Inferior parietal cortex (tissue), 1 donor: ENCODE measurements at regions not wholly inside any gene's neighbourhood (a gene's known extent, or its start where the extent isn't known, plus 50 kb on each side); places are given as distances from the start of the nearest gene placed in this dataset.

Experiments
- DNase-seq: peaks from one replicate; pipeline ENCODE4 v3.0.0-alpha.2; 2016; ENCODE audit errors: extremely low spot score

- DNase-seq, result no peak
Observed at GRCh38 chr1:207971331-207972219, 60.6 kb upstream of the CD34 start.

- DNase-seq, result no peak
Observed at GRCh38 chr1:207970329-207971233, 59.7 kb upstream of the CD34 start.

GRCh38 chr1:207969528-207969927 lies 58.6 kb upstream of the CD34 start:
- no peak for DNase-seq

GRCh38 chr1:207968521-207969009 lies 57.6 kb upstream of the CD34 start:
- DNase-seq, result no peak

DNA sequence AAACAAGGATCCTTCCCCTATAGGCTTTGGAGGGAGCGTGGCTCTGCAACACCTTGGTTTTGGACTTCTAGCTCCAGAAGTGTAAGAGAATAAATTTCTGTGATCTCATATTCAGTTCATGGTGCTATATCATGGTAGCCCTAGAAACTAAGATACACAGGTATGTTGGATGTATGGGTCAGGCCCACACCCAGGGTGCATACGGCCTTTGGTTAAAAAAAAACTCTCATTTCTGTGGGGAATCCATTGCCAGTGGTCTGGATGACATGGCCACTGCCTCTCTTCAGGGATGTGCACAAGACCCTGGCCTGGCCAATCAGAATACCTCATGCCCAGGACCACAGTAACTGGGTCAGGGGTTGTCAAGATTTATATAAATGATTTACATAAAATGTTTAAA lies 56.8 kb upstream of the CD34 start:
- DNase-seq, result no peak

- DNase-seq, result no peak
Observed at GRCh38 chr1:207966521-207966920, 55.6 kb upstream of the CD34 start.

GRCh38 chr1:207965392-207966387 lies 54.8 kb upstream of the CD34 start:
- no peak for DNase-seq

DNA sequence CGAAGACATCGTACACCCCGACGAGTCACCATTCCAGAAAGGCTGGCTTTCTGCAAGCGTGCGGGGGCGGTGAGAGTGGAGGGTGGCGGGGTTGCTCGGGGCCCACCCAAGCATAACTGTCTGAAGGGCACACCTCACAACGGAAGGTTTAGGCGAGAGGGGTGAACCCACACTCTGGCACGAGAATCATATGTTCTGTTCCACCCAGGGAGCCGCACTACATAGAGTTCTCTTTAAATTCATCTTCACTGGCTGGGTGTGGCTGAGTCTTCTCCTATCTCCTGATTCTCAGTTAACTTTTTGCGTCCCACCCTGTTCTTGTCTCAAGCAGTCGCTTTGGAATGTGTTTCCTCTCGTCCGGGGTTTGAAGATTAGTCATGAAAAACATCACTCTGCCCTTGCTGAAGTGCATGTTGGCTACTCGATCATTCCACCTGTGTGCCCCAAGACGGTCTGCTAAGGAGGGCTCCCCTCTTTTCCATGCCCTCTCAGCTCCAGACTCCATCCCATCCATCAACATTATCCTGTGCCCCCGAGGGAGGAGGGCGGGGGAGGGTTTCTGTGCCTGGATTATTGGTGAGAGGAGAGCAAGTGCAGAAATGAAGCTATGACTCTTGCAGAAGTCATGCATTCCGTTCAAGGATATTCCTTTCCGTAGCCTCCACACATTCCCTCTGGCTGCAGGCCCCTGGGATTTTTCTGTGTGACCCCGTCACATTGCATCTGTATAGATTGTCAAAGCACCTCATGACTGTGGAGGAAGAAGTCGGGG lies 53.5 kb upstream of the CD34 start:
- DNase-seq, result no peak

DNA sequence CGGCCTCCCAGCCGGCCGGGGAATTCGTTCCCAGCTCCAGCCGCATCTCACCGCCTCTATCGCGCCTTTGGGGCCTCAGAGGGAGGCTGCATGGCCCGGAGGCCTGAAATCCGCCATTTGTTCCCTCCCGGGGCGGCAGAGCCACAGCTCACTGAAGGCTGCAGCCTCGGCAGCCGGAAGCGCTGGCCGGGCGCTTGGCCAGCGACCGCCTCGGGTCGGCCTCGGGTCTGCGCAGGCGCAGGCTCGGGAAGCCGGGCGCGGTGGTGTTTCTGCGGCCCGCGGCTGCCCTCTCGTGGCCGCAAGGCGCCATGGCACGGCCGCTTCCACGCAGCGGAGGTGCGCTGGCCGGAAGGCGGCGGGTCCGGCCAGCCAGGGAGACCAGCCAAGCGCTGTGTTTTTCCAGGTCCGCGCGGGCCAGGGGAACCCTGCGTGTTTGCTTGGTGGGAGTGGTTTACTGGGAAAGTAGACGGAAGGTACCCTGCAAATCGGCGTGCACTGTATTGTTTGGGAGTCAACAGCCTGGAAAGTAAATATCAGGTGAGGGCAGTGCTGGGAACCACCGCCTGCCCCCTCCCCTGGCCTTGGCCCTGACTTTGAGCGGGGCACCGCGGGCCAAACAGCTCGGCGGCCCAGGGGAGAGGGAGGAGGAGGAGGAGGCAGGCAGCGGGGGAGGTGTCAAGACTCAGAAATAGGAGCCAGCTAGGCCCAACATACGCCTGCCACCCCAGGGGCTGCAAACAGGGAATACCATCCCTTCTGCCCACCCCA lies 52.7 kb upstream of the CD34 start:
- DNase-seq, result peak; percentile 90

GRCh38 chr1:207962716-207963426 lies 51.9 kb upstream of the CD34 start:
- peak; percentile 58 for DNase-seq
